WTC11 (cell line): ENCODE measurements at regions not wholly inside any gene's neighbourhood (a gene's known extent, or its start where the extent isn't known, plus 50 kb on each side); places are given as distances from the start of the nearest gene placed in this dataset.

ENCODE experiments used
- CTCF ChIP-seq: fragments of 200-600 bp; IDR thresholded peaks from 2 replicates; pipeline ENCODE4 v1.8.0; 2022; ENCODE audit warnings: antibody characterized with exemption
- GTF2I ChIP-seq: fragments of 250-450 bp; sonication (Bioruptor Pico); conservative IDR thresholded peaks from 2 replicates; pipeline ENCODE4 v1.4.0; 2021; ENCODE audit warnings: mild to moderate bottlenecking
- JUN ChIP-seq: sonication (generic); formaldehyde crosslinking; IDR thresholded peaks from 2 replicates; pipeline ENCODE4 v1.8.0; 2023; ENCODE audit warnings: mild to moderate bottlenecking, missing genetic modification reagents
- NR3C1 ChIP-seq: sonication (generic); formaldehyde crosslinking; conservative IDR thresholded peaks from 2 replicates; pipeline ENCODE4 v1.8.1; 2023; ENCODE audit warnings: low read depth, mild to moderate bottlenecking, missing genetic modification reagents
- ZNF512 ChIP-seq: sonication (generic); formaldehyde crosslinking; IDR thresholded peaks from 2 replicates; pipeline ENCODE4 v1.8.1; 2022; ENCODE audit warnings: missing genetic modification reagents, borderline replicate concordance

DNA sequence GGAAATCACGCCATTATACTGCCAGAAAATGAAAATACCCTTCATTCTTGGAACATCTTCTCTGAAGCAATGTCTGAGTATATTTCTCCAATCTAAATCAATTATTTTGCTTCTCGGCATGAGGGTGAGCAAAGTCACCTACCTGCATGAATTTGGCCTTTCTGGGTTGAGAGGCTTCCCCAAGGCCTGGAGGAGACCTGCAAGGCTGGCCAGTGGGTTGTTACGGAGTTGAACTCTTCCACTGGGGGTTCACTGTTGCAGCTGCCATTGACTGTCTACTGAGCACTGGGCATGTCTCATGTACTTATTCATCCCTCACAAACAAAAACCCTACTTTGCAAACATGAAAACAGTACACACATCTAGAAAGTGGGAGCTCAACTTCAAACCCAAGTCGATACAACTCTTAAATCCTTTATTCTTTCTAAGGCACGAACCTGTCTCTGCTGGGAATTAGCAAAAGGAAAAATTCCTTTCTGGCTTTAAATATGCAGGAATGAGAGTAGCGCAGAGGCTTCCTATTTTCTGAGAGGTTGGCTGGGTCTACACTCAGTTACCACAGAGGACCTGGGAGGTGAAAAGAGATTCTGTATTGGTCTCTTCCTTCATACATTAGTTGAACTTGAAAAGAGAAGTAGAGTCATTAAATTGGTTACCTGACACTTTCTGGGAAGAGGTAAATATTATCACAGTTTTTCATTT is 87.6 kb upstream of the SGK1 start:
- TF ChIP-seq CTCF (no peak), ZNF512 (CRISPR knock-in tag) (no peak), JUN (CRISPR knock-in tag) (no peak), GTF2I (CRISPR knock-in tag) (no peak), NR3C1 (CRISPR knock-in tag) (no peak)
